Stimulated activated CD4-positive, alpha-beta T cell treated with anti-CD3 and anti-CD28 coated beads, Interleukin-2, amount 100 ng/mL, for 24 hours (primary cell): ENCODE measurements at regions not wholly inside any gene's neighbourhood (a gene's known extent, or its start where the extent isn't known, plus 50 kb on each side); places are given as distances from the start of the nearest gene placed in this dataset.
"Not testable (repeated sequence)": the region's sequence is repeated elsewhere in the genome, so short reads cannot be mapped to it uniquely, and the experiment has no call there.

Experiments used
- DNase-seq, 2 donors: peaks; one replicate each; pipeline ENCODE4 v3.0.0-alpha.2; 2020

DNA sequence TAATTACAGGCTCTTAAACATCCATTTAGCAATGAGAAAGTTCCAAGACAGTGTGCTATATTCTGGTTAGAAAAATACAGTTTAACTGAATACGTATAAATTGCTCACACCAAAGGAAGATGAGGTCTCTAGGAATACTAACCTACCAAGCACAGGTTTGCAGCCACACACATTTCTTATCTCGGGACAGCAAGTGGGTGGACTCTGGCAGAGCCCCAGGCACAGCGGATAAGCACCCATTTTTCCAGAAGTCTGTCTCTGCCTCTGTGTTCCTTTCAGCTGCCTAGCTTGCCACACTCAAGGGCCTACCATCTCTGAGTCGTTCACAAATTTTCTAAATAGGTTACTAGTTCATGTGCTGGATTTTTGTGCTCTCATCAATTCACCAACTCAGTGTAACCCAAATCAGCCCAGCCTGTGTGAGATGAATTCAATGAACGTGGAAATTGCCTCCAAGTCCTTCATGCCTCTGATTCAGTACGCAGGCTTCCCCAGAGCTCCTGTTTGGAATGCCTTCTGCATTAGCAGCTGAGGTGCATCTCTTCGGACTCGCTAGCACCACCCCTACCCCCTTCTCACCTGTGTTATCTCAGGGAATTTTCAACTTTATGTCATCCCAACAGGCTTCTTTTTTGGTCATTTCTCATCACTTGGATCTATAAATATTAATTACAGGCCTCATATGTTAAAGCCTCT is 581.0 kb upstream of the CDH11 start:
- no peak for DNase-seq

DNA sequence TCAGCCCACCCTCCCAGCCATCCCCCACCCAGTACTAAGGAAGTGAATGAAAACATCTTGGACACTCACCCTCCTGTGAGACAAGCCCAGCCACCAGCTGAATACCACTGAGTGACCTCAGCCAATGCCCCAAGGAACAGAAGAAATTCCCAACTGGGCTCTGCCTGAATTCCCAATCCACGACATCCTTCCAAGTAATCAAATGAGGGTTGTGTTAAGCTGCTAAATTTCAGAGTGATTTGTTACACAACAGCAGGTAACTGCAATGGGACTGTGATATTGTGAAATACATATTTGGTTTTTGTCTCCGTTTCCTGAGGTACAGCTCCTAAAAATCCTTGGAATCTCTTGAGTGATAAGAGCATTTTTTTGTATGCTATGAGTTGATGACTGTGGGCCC is 578.7 kb upstream of the CDH11 start:
- DNase-seq = no peak

- DNase-seq = no peak
Observed at GRCh38 chr16:65698791-65699321, 577.0 kb upstream of the CDH11 start.

DNA sequence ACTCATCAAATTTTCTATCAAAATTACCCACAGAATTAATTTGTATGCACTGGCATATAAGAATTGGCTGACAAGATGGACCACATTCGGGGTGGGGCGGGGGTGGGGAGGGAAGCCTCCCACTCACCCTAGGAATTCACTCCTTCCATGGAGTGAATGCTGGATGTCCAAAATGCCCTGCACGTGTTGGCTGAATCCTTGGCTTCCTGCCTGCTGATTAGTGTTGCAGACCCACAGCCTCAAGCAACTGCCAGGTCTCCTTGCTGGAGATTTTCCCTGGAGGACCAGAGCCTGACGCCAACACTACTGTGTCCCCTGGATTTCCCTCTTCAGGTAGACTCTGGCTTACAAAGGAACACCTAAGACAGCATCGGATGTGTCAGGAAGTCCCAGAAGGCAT is 575.7 kb upstream of the CDH11 start:
- no peak for DNase-seq

- DNase-seq = no peak
Observed at GRCh38 chr16:65697065-65697464, 575.2 kb upstream of the CDH11 start.

- DNase-seq = not testable (repeated sequence)
Observed at GRCh38 chr16:65691846-65692245, 570.0 kb upstream of the CDH11 start.

- DNase-seq = no peak
Observed at GRCh38 chr16:65689726-65690125, 567.9 kb upstream of the CDH11 start.

DNA sequence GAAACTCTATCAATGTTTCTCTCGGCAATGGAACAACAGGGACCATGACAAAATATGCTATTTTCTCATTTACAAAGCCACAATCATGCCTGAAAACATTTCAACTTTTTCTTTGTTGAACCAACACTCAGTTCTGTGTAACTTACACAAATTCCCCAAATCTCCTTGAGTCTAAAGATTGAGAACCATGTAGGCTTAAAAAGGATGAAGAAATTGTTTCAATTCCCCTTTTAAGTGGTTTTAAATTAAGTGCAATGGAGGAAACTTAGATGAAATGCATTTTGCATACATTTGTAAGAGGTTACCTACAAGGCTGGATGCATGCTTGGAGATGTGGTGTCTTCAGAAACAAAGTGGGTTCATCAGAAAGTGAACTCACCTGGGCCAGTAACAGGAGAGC is 566.4 kb upstream of the CDH11 start:
- no peak for DNase-seq

DNA sequence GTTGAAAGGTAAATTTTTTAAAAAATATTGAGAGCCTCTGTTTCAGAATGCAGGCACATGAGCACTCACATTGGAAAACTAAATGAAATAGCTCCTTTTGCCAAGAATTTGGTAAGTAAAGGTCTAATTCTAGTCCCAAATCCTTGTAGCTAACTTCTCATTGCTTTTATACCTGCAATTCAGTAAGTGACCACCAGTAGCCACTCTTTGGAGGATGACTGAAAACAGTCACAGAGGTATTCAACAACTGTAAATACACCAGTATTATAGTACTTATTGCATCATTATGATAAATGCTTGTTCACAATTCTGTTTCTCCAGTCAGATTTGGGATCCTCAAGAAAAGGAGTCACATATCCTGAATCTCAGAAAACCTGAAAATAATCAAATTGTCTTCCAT is 562.4 kb upstream of the CDH11 start:
- DNase-seq = no peak

DNA sequence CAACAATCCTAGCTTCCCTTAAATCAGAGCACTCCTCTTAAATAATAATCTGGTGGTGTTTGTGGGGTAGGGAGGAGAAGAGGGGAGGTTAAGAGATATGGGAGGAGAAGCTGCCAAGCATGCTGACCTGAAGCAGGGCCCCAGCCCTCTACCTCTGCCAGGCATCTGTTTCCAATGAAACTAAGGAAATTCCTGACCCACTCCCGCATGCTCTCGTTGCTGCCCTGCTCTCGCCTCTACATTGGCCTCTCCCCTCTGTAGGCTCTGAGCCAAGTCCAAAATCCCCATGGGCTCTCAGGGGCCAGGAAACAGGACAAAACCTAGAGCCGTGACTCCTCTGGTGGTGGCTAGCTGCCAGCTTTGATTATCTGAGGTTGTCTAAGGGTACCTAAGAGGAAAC is 559.5 kb upstream of the CDH11 start:
- DNase-seq = no peak

DNA sequence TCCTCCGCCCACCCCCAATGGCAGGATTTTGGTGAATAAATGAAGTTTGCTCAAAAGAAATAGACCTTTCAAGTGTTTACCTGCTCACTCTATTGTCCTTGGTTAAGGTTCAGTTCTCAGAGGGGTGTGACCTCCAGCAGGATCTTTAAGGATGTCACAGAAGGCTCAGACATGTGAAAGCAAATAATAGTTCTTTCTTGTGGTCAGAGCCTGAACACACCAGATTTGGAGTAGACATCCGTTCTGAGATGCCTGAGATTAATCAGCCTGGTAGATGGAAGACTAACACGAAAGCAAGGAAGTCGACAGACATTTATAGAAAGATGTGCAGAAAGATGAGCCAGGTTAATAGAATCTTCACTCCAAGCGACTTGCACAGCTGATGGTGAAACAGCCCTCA is 557.9 kb upstream of the CDH11 start:
- no peak for DNase-seq

DNA sequence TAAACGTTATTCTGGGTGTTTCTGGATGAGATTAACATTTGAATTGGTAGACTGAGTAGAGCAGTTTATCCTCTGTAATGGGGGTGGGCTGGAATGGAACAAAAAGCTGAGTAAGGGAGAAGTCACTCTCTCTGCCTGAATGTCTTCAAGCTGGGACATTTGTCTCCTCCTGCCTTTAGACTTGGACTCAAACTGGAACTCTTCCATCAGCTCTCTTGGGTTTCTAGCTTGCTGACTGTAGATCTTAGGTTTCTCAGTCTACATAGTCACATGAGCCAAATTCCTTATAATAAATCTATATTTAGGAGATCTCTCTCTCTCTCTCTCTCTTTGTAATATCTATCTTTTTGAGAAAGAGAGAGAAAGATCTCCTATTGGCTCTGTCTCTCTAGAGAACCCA is 553.3 kb upstream of the CDH11 start:
- DNase-seq = no peak

- DNase-seq = no peak
Observed at GRCh38 chr16:65672960-65673359, 551.1 kb upstream of the CDH11 start.

GRCh38 chr16:65671071-65671470 is 549.2 kb upstream of the CDH11 start:
- DNase-seq = no peak

DNA sequence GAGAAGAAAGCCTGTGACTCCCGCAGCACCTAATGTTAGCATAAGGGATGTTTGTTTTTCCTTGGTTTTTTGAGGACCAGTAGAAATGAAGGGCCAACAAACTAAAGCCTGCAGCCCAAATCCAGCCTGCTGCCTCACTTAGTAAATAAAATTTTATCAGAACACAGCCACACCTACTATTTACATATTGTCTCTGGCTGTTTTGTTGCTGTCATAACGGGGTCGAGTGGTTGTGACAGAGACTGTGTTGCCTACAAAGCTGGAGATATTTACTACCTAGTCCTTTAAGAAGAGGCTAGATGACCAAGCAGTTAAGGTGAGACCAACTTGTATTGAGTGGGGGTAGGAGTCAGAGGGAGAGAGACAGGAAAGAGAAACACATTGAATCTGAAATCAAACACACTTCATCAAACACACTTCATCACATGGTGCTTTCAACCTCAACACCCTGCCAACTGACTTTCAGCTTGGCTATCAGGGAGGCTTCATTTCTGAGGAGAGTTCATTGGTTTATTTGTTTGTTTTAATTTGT is 546.3 kb upstream of the CDH11 start:
- no peak for DNase-seq

DNA sequence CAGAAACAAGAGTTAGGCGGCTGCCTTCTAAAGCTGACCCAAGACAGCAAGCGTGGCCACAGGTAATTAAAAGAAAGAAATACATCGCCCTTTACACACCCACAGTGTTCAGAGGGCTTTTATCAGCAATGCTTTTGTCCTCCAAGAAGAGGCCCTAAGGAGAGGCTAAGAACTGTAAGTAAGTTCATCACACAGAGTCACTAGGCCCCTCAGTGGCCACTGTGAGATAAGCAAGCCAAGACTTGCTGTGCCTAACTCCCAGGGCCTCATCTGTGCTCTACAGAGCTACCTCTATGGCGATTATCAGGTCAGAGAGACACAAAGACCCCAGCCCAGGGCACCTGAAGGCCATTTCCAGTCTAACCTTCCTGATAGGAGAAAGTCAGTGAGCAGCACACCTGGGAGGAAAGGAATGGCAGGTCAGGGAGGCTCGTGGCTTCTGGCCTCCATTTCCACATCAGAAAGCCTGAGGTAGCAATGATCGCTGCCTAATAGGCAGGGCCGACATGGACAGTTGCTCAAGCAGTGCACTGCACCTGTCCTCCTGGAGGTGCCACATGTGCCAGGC is 545.2 kb upstream of the CDH11 start:
- DNase-seq = no peak

DNA sequence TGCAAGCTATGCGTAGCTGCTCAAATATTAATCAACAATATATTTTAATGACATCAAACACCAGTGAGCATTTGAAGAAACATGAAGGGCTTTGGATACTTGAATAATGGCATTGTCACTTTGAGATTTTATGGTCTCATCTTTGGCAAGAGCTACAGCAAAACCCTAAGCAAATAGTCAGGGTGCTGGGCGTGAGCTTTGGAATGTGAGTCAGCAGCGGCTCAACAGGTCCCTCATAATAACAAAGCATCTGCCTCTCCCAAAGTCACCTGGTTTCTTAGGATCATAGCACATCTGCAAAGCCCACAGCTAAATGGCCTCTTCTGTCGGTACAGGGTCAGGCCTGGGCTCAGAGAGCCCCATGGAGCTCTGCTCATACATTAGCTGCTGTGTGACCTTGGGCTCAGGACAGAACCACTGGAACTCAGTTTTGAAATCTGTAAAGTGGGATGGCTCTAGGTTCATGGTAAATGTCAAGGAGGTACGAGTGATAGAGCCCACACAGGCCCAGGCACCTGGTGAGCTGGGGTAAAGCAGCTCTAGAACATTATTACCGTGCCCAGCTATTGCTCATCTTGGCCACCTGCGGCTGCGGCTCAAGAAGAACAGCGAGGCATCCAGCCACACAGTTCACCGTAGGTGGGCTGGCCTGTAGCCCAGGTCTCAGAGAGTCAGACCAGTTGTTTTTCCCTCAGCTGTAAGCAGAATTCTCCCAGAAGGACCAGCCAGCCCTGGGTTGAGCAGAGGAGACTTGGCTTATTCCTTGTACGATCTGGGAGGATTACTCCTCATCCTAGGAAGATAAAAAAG is 544.5 kb upstream of the CDH11 start:
- DNase-seq = no peak

DNA sequence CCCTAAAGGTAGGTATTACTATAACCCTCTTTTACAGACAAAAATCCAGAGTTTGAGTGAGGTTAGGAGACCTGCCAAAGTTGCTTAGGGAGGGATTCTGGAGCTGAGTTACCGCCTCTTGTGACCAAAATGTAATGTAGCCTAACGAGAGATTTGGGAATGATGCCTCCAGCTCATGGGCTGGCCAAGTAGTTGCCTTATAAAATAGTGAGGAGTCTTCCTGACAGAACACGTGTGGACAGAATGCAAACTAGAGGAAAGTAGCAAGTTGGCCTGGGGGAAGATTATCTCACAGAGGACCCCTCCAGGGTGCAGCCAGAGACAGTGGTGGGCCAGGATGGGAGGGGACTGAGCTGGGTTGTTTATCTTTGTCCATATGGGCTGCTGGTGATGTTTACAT is 543.7 kb upstream of the CDH11 start:
- DNase-seq = no peak

DNA sequence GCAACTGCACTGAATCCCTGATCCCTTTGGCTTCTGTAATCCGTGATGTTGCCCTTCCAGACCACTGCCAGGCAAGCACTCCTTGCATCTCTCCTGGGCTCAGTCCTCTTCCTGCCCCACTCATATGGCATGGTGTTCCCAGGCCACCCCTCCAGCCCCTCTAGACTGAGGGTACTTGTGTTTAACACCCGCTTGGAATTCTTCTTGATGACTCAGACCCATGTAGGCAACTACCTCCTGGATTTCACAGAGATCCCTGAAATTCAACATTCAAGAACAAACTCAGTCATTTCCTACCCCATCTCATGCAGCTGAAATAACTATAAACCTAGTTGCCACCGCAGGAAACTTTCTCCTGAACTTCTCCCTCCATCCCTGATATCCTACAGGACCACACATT is 541.9 kb upstream of the CDH11 start:
- DNase-seq = no peak

DNA sequence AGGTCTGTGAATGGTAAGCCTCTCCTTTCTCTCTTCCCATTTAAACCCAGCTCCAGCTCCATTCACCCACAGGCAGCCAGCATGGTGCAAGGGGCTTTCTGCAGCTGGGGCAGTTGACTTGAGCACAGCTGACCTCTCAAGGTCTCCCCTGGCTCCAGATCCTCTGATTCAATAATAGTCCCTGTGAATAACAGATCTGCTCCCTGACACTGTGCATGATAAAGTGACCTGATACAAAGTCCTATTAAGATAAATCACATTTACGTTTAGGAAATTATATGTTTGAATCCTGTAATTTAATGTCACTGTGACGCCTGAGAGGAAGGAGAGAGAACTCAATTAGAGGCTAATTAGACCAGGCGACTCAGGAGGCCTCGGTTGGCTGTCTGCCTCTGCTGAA is 540.4 kb upstream of the CDH11 start:
- DNase-seq = no peak

GRCh38 chr16:65661558-65661957 is 539.7 kb upstream of the CDH11 start:
- no peak for DNase-seq

DNA sequence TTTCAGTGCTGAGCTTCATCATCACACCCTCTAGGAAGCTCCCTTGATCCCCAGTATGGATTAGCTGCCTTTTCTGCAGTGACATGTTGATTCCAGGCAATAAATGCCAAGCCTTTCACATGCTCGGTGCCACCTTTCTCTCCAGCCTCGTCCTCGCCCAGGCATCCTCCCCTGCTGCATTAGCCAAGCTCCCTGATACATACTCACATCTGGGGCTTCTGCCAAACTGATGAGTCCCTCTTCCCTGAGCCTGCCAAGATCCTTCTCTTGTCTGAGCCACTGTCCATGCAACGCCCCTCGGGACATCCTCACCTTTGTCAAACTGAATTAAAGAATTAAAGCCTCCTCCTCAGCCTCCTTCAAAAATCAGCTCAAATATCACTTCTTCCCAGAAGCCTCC is 538.5 kb upstream of the CDH11 start:
- DNase-seq = no peak

GRCh38 chr16:65659758-65660157 is 537.9 kb upstream of the CDH11 start:
- DNase-seq = no peak

- no peak for DNase-seq
Observed at GRCh38 chr16:65658787-65659220, 536.9 kb upstream of the CDH11 start.
